ENCODE measurements at regions not wholly inside any gene's neighbourhood (a gene's known extent, or its start where the extent isn't known, plus 50 kb on each side); places are given as distances from the start of the nearest gene placed in this dataset.
"Not testable (repeated sequence)": the region's sequence is repeated elsewhere in the genome, so short reads cannot be mapped to it uniquely, and the experiment has no call there.

GRCh38 chr20:2219481-2220006 is 76.3 kb upstream of the TGM3 start:
- Histone ChIP-seq H3K9me3 (ENCODE audit: severe bottlenecking) (peaks cover 5% of the 10 kb centered on the region), H3K36me3 (ENCODE audit: low read depth) (no peaks in the 10 kb centered on the region), H3K4me3 (ENCODE audit: severe bottlenecking) (no peak overlapping the region), H3K27me3 (ENCODE audit: insufficient read depth, poor library complexity, severe bottlenecking) (no peaks in the 10 kb centered on the region), H3K4me1 (ENCODE audit: insufficient read depth, poor library complexity, severe bottlenecking) (no peaks in the 10 kb centered on the region), H3K27ac (ENCODE audit: poor library complexity, severe bottlenecking) (no peak overlapping the region)
- no peak for ATAC-seq (ENCODE audit: low read depth)
- no peak for DNase-seq (ENCODE audit: low spot score)
- no peak for TF ChIP-seq CTCF (IDR thresholded peaks at IDR 0.05; ENCODE audit: poor library complexity, severe bottlenecking)

- no peak for ATAC-seq (ENCODE audit: low read depth)
- Histone ChIP-seq H3K36me3 (ENCODE audit: low read depth) (no peaks in the 10 kb centered on the region), H3K4me3 (ENCODE audit: severe bottlenecking) (no peak overlapping the region), H3K9me3 (ENCODE audit: severe bottlenecking) (peaks cover 5% of the 10 kb centered on the region), H3K4me1 (ENCODE audit: insufficient read depth, poor library complexity, severe bottlenecking) (no peaks in the 10 kb centered on the region), H3K27ac (ENCODE audit: poor library complexity, severe bottlenecking) (no peak overlapping the region), H3K27me3 (ENCODE audit: insufficient read depth, poor library complexity, severe bottlenecking) (no peaks in the 10 kb centered on the region)
- no peak for TF ChIP-seq CTCF (IDR thresholded peaks at IDR 0.05; ENCODE audit: poor library complexity, severe bottlenecking)
- no peak for DNase-seq (ENCODE audit: low spot score)
These were observed 75.5 kb upstream of the TGM3 start for GRCh38 chr20:2220298-2220697.

- ATAC-seq (ENCODE audit: low read depth) (no peak), DNase-seq (ENCODE audit: low spot score) (no peak)
- Histone ChIP-seq H3K27me3 (ENCODE audit: insufficient read depth, poor library complexity, severe bottlenecking) (no peaks in the 10 kb centered on the region), H3K9me3 (ENCODE audit: severe bottlenecking) (peaks cover 5% of the 10 kb centered on the region), H3K4me3 (ENCODE audit: severe bottlenecking) (no peak overlapping the region), H3K27ac (ENCODE audit: poor library complexity, severe bottlenecking) (no peak overlapping the region), H3K4me1 (ENCODE audit: insufficient read depth, poor library complexity, severe bottlenecking) (no peaks in the 10 kb centered on the region), H3K36me3 (ENCODE audit: low read depth) (no peaks in the 10 kb centered on the region)
- no peak for TF ChIP-seq CTCF (IDR thresholded peaks at IDR 0.05; ENCODE audit: poor library complexity, severe bottlenecking)
These were observed 73.9 kb upstream of the TGM3 start for GRCh38 chr20:2221921-2222320.

GRCh38 chr20:2223558-2224367 is 72.0 kb upstream of the TGM3 start:
- no peaks in the 10 kb centered on the region for H3K27me3 ChIP-seq (ENCODE audit: insufficient read depth, poor library complexity, severe bottlenecking)
- no peak overlapping the region for H3K27ac ChIP-seq (ENCODE audit: poor library complexity, severe bottlenecking)
- H3K4me1 ChIP-seq (ENCODE audit: insufficient read depth, poor library complexity, severe bottlenecking): no peaks in the 10 kb centered on the region
- no peaks in the 10 kb centered on the region for H3K36me3 ChIP-seq (ENCODE audit: low read depth)
- H3K4me3 ChIP-seq (ENCODE audit: severe bottlenecking): no peak overlapping the region
- ATAC-seq (ENCODE audit: low read depth) (no peak), DNase-seq (ENCODE audit: low spot score) (no peak)
- peaks cover 5% of the 10 kb centered on the region for H3K9me3 ChIP-seq (ENCODE audit: severe bottlenecking)
- no peak for TF ChIP-seq CTCF (IDR thresholded peaks at IDR 0.05; ENCODE audit: poor library complexity, severe bottlenecking)

- Histone ChIP-seq H3K4me1 (ENCODE audit: insufficient read depth, poor library complexity, severe bottlenecking) (no peaks in the 10 kb centered on the region), H3K4me3 (ENCODE audit: severe bottlenecking) (no peak overlapping the region), H3K36me3 (ENCODE audit: low read depth) (no peaks in the 10 kb centered on the region), H3K27ac (ENCODE audit: poor library complexity, severe bottlenecking) (no peak overlapping the region), H3K9me3 (ENCODE audit: severe bottlenecking) (peaks cover 3% of the 10 kb centered on the region), H3K27me3 (ENCODE audit: insufficient read depth, poor library complexity, severe bottlenecking) (no peaks in the 10 kb centered on the region)
- TF ChIP-seq CTCF (IDR thresholded peaks at IDR 0.05; ENCODE audit: poor library complexity, severe bottlenecking): no peak
- DNase-seq (ENCODE audit: low spot score): no peak
- ATAC-seq (ENCODE audit: low read depth): no peak
These were observed 71.5 kb upstream of the TGM3 start for GRCh38 chr20:2224368-2224639.

- H3K27ac ChIP-seq (ENCODE audit: poor library complexity, severe bottlenecking); H3K36me3 ChIP-seq (ENCODE audit: low read depth); H3K4me1 ChIP-seq (ENCODE audit: insufficient read depth, poor library complexity, severe bottlenecking); ATAC-seq (ENCODE audit: low read depth); DNase-seq (ENCODE audit: low spot score); H3K9me3 ChIP-seq (ENCODE audit: severe bottlenecking); H3K27me3 ChIP-seq (ENCODE audit: insufficient read depth, poor library complexity, severe bottlenecking); H3K4me3 ChIP-seq (ENCODE audit: severe bottlenecking): not testable (repeated sequence)
These were observed 68.5 kb upstream of the TGM3 start for GRCh38 chr20:2227285-2227684.
